NOMO-1 treated with DMSO at 0.1 percent for 48 hours (cell line): ENCODE measurements at regions not wholly inside any gene's neighbourhood (a gene's known extent, or its start where the extent isn't known, plus 50 kb on each side); places are given as distances from the start of the nearest gene placed in this dataset.

Experiments used
- DNase-seq: peaks from one replicate; lab custom pipeline; 2025; ENCODE audit not compliant: unreplicated experiment; lab: John Stamatoyannopoulos, UW

DNA sequence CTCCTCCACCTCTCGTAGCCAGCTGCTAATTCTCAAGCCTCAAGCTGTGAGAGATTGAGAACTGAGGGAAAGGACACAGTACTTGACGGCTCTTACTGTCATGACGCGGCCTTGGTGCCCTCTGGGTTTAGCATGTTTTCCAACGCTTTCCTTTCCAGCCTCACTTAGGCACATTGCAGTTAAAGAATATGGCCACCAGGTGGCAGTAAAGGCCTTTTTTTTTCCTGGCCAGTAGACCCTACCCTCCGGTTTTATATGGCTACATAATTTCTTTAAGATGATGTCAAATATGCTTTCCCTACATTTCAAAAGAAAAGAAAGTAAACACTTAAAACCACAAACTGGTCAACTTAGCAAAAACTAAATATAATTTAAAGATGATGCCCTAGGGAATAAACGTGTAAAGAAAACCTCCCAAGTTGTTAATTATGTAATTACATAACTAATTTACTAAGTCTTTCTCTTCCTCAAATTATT, 56.8 kb upstream of the PRDX6 start:
- peak; percentile 63 for DNase-seq

DNA sequence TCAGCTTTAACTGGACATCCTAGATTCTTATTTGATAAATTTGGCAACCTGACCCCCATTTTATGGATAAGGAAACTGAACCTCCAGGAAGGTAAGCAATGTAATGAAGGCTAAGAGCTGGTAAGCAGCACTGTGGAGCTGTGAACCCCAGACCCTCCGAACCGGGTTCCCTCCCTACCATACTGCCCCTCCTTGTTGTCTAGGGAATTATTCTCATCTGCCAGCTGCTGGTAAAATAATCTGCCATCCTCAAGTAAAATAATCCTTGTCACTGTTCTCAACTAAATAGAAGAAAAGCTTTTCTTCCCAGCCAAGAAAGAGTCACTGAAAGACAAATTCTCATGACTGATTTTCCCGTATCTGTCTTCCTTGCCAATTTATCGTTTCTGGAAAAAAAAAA, 55.8 kb upstream of the PRDX6 start:
- no peak for DNase-seq

DNA sequence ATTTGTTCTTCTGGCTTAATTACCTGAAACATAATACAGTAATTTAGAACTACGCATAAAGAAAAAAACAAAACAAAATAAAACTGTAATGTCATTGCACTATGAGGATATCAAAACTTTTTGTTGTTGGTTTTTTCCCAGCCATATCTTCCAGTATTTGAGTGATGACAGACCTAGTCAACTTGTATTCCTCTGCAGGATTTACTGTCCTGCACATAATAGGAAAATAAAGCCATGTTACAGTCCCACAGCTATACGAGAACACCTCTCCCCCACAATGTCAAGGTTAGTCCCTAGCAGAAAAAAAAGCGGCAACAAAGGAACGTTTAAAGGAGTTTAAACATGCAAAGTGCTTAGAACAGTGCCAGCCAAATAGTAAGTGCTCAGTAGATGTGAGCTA, 55.3 kb upstream of the PRDX6 start:
- no peak for DNase-seq

DNA sequence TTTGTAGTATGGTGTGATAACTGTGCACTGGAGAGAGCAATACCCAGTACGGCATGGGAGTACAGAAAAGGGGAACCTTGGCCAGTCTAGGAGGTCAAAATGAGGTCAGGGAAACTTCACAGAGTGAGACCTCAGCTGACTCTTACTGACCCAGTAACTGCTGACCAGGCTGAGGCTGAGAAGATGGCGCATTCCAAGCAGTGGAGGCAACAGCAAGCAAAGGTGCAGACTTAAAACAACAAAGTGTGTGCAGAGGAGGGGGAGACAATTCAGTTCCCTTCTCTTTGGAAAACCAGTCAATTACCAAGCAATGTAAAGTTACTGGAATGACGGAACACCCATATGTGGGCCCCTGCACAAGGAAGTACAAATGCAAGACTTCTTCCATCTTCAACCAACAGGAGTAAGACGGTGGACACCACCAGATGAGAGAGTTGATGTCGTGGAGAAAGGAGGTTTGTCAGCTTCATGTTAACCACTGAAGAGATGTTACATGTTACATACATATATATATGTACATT, 54.6 kb upstream of the PRDX6 start:
- DNase-seq, result peak; percentile 52

DNA sequence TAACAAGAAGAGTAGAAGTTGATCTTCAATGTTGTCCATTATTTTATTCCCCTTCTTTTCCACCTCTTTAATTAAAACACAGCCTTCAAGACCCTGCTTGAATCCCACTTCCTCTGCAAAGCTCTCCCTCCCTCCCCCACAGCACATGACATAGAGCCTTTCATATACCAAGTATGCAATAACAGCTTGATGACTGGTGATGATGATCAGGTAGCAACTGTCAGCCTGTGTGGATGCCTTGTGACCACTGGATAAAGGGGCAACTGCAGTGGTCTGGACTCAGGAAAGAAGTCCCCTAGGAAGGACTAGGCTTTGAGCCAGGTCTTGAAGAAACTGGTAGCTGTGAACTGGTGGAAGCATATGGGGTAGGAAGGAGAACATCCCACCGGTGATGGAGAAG, 53.8 kb upstream of the PRDX6 start:
- DNase-seq, result no peak

DNA sequence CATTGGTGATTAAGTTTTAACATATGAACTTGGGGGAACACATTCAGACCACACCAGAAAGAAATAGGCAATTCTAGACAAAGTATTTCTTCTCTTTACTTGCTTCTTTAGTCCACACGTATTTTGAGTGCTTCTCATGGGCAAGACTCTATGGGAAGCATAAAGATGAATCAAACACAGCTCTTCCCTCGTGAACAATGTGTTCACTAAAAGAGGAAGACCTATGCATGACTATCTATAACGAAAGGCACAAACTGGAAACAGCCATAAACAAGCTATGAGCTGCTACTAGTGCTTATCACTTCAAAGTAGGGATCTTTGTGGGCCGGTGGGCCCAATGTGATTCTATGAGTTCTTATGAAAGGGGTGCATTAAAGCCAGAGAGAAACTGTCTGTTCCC, 53.0 kb upstream of the PRDX6 start:
- DNase-seq, result no peak

DNA sequence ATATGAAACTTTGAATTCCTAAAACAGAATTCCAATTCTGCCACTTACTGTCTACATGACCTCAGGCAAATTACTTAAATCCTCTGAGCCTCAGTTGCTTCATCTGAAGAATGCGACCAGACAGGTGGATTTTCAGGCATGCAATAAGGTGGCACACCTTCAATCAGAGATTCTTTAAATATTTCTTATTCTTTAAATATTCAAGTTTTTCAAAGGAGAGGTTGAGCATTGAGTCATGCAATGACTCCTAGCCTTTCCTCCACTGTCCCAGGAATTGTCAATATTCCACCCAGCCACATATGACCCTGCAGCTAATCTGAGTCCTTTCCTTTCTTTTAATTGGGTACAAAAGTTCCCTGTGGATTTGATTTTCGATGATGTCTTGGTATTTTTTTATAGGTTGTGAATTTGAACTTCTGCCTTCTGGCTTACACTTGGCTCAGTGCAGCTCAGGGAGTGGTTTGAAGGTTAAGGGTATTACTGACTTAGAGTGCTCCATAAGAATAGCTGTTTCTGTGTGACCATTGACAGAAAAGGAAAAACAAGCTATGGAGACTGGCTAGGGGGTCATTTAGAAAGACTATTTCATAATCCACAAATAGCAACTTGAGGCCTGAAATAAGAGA, 52.2 kb upstream of the PRDX6 start:
- DNase-seq, result no peak

DNA sequence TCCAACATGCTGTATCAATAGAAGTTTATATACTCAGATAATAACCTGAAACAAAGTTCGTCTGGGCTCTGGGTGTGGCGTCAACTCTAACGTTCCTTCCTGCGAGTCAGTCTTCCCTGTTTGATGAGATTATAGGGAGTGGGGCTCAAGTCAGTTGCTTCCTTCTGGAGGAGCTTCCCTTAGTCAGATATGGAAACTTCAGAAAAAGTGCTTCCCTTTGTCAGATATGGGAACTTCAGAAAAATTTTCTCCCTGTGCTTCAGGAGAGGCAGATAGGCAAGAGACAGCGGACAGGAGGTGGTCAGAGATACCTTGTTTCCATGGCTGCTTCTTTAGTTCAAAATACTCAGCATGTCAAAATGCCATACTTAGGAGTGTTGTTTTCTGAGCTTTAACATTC, 51.1 kb upstream of the PRDX6 start:
- no peak for DNase-seq

DNA sequence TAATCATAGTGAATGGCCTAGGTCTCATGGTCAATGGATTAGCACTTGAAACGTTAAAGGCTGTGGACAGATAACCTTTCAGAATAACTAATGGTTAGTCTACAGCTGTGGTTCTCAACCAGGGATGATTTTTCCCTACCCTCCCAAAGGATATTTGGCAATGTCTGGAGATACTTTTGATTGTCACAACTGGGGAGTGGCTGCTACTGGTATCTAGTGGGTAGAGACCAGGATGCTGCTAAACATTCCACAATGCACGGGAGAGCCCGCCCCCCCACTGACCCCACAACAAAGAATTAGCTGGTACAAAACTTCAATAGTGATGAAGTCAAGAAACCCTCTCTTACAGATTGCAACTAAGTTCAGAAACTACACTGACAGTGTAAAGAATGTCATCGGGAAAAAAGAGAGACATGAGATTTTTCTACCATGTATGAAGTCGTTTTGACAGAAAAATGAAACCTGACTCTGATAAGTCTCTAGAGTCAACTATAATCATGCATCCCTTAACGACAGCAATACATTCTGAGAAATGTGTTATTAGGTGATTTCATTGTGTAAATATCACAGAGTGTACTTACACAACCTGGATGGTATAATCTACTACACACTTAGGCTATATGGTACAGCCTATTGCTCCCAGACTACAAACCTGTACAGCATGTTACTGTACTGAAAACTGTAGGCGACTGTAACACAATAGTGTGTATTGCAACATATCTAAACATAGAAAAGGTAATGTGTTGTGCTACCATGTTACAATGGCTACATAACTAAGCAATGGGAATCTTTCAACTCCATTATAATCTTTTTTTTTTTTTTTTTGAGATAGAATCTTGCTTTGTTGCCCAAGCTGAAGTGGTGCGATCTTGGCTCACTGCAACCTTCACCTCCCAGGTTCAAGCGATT, 49.7 kb upstream of the PRDX6 start:
- DNase-seq, result no peak
